GM23338 (cell line): ENCODE measurements at regions not wholly inside any gene's neighbourhood (a gene's known extent, or its start where the extent isn't known, plus 50 kb on each side); places are given as distances from the start of the nearest gene placed in this dataset.

Experiments
- ATAC-seq: fragments of 200-7000 bp; cut with Tn5 transposase; 3 replicates; pipeline ENCODE4 v1.9.1; 2020
- DNase-seq: peaks from one replicate; pipeline ENCODE4 v3.0.0-alpha.2; 2015; ENCODE audit warnings: low spot score
- H2AFZ ChIP-seq: fragments of 200-600 bp; sonication (generic); 2 replicates; pipeline ENCODE4 v1.8.0; 2016; ENCODE audit warnings: antibody characterized with exemption, mild to moderate bottlenecking, moderate library complexity
- H3F3A ChIP-seq: fragments of 200-600 bp; sonication (generic); replicated peaks from 2 replicates; pipeline ENCODE4 v1.8.0; 2017; ENCODE audit warnings: antibody characterized with exemption, mixed run types, low read depth
- H3K27ac ChIP-seq: fragments of 200-600 bp; sonication (generic); 2 replicates; pipeline ENCODE4 v1.6.1; 2016; ENCODE audit warnings: low read depth
- H3K27me3 ChIP-seq: fragments of 200-600 bp; sonication (generic); 2 replicates; pipeline ENCODE4 v1.8.0; 2016; ENCODE audit warnings: mild to moderate bottlenecking, mixed run types, moderate library complexity; ENCODE audit not compliant: insufficient read depth
- H3K36me3 ChIP-seq: fragments of 200-600 bp; sonication (generic); 2 replicates; pipeline ENCODE4 v1.8.0; 2016; ENCODE audit warnings: mild to moderate bottlenecking; ENCODE audit not compliant: insufficient read depth
- H3K4me1 ChIP-seq: fragments of 200-600 bp; sonication (generic); 2 replicates; pipeline ENCODE4 v1.8.0; 2016; ENCODE audit warnings: mild to moderate bottlenecking, moderate library complexity; ENCODE audit not compliant: insufficient read depth
- H3K4me2 ChIP-seq: fragments of 200-600 bp; sonication (generic); 2 replicates; pipeline ENCODE4 v1.7.1; 2017; ENCODE audit warnings: mixed run types
- H3K4me3 ChIP-seq: fragments of 200-600 bp; sonication (generic); 2 replicates; pipeline ENCODE4 v1.6.1; 2016; ENCODE audit warnings: mixed run types
- H3K79me2 ChIP-seq: fragments of 200-600 bp; sonication (generic); replicated peaks from 2 replicates; pipeline ENCODE4 v1.8.0; 2017; ENCODE audit warnings: mild to moderate bottlenecking; ENCODE audit not compliant: insufficient read depth
- H3K9me2 ChIP-seq: fragments of 200-600 bp; sonication (generic); 2 replicates; pipeline ENCODE4 v1.8.0; 2017; ENCODE audit not compliant: insufficient read depth
- H4K20me1 ChIP-seq: fragments of 200-600 bp; sonication (generic); replicated peaks from 2 replicates; pipeline ENCODE4 v1.8.0; 2017; ENCODE audit warnings: mild to moderate bottlenecking; ENCODE audit not compliant: insufficient read depth
- H3K27ac Mint-ChIP-seq: 2 replicates; pipeline ENCODE4 v1.8.0; 2020; ENCODE audit warnings: inconsistent platforms, mild to moderate bottlenecking, moderate library complexity, mixed read lengths
- H3K27me3 Mint-ChIP-seq: 3 replicates; pipeline ENCODE4 v1.8.0; 2022; ENCODE audit warnings: low read depth, mild to moderate bottlenecking, moderate library complexity, mixed read lengths, inconsistent platforms; ENCODE audit not compliant: insufficient read depth, poor library complexity
- H3K36me3 Mint-ChIP-seq: 3 replicates; pipeline ENCODE4 v1.8.0; 2021; ENCODE audit warnings: low read depth, mild to moderate bottlenecking, inconsistent platforms, moderate library complexity, mixed read lengths
- H3K4me1 Mint-ChIP-seq: 3 replicates; pipeline ENCODE4 v1.8.0; 2020; ENCODE audit warnings: mild to moderate bottlenecking, inconsistent platforms, mixed read lengths
- H3K4me3 Mint-ChIP-seq: 3 replicates; pipeline ENCODE4 v1.8.0; 2021; ENCODE audit warnings: moderate library complexity, mild to moderate bottlenecking, inconsistent platforms, mixed read lengths
- H3K9me3 Mint-ChIP-seq: 3 replicates; pipeline ENCODE4 v1.8.0; 2020; ENCODE audit warnings: moderate library complexity, mild to moderate bottlenecking, inconsistent platforms, mixed read lengths
- CREB1 ChIP-seq: fragments of 250-450 bp; sonication (Bioruptor Pico); IDR thresholded peaks from 2 replicates; pipeline ENCODE4 v1.5.0; 2020; ENCODE audit warnings: low read depth, mild to moderate bottlenecking, moderate library complexity
- CTCF ChIP-seq, 2 experiments: fragments of 200-600 bp in 1 of 2; sonication (generic) in 1 of 2; conservative IDR thresholded peaks; 2 replicates each; pipeline versions ENCODE4 v1.5.1 to v1.6.1; 2016 to 2017; ENCODE audit warnings: antibody characterized with exemption in 2 of 2, low read depth in 2 of 2, mild to moderate bottlenecking in 2 of 2, moderate library complexity in 1 of 2
- EZH2phosphoT487 ChIP-seq: fragments of 200-600 bp; sonication (generic); IDR thresholded peaks from one replicate; pipeline ENCODE4 v1.8.1; 2018; ENCODE audit warnings: antibody characterized with exemption; ENCODE audit not compliant: unreplicated experiment
- NANOG ChIP-seq: IDR thresholded peaks from 2 replicates; pipeline ENCODE4 v1.6.1; 2016; ENCODE audit warnings: antibody characterized with exemption, borderline replicate concordance
- POLR2AphosphoS5 ChIP-seq: IDR thresholded peaks from 2 replicates; pipeline ENCODE4 v1.6.1; 2016; ENCODE audit warnings: antibody characterized with exemption, low read depth
- REST ChIP-seq: IDR thresholded peaks from one replicate; pipeline ENCODE4 v1.6.1; 2018; ENCODE audit warnings: antibody characterized with exemption; ENCODE audit not compliant: unreplicated experiment
- ZNF114 ChIP-seq: fragments of 250-450 bp; sonication (Bioruptor Pico); IDR thresholded peaks from 2 replicates; pipeline ENCODE4 v1.5.0; 2020; ENCODE audit warnings: mild to moderate bottlenecking, moderate library complexity
- ZNF331 ChIP-seq: fragments of 250-450 bp; sonication (Bioruptor Pico); IDR thresholded peaks from 2 replicates; pipeline ENCODE4 v1.5.0; 2020; ENCODE audit warnings: low read depth, mild to moderate bottlenecking, moderate library complexity

- TF ChIP-seq REST, result no peak
- no peak for TF ChIP-seq CREB1 (CRISPR knock-in tag)
- TF ChIP-seq ZNF114 (CRISPR knock-in tag), result no peak
Measured at GRCh38 chr3:146380046-146380445, 89.3 kb downstream of the PLSCR2 start (continued).

GRCh38 chr3:146375219-146375618 lies 94.1 kb downstream of the PLSCR2 start:
- Mint-ChIP-seq H3K27ac (no peak overlapping the region), H3K4me3 (no peak overlapping the region), H3K27me3 (no peaks in the 10 kb centered on the region), H3K36me3 (peaks cover 6% of the 10 kb centered on the region; the same call in 2 of the 3 replicates), H3K4me1 (no peaks in the 10 kb centered on the region; the same call in 2 of the 3 replicates), H3K9me3 (peaks cover 7% of the 10 kb centered on the region; the same call in 2 of the 3 replicates)
- Histone ChIP-seq H3K36me3 (no peaks in the 10 kb centered on the region), H3K79me2 (no peaks in the 10 kb centered on the region), H3K27ac (no peak overlapping the region), H3K4me2 (no peak overlapping the region), H2AFZ (peak overlapping the region; percentile 81), H3K27me3 (no peaks in the 10 kb centered on the region), H3F3A (no peaks in the 10 kb centered on the region), H3K9me2 (0 out of 2 replicates have a peak, but pooled peaks cover 3% of the 10 kb centered on the region), H3K4me1 (peaks cover 5% of the 10 kb centered on the region; the same call in 1 of the 2 replicates), H4K20me1 (no peaks in the 10 kb centered on the region), H3K4me3 (no peak overlapping the region)
- DNase-seq (no peak), ATAC-seq (no peak)
- TF ChIP-seq REST (no peak), ZNF331 (no peak)

- Histone ChIP-seq H3K36me3 (no peaks in the 10 kb centered on the region), H3K27ac (no peak overlapping the region), H2AFZ (no peak overlapping the region), H3K4me3 (no peak overlapping the region), H3K9me2 (0 out of 2 replicates have a peak, but pooled peaks cover 3% of the 10 kb centered on the region), H3F3A (no peaks in the 10 kb centered on the region), H3K79me2 (no peaks in the 10 kb centered on the region), H3K4me2 (no peak overlapping the region), H3K27me3 (no peaks in the 10 kb centered on the region), H4K20me1 (no peaks in the 10 kb centered on the region), H3K4me1 (peaks cover 5% of the 10 kb centered on the region; the same call in 1 of the 2 replicates)
- Mint-ChIP-seq H3K4me1 (no peaks in the 10 kb centered on the region; the same call in 2 of the 3 replicates), H3K27ac (no peak overlapping the region), H3K4me3 (no peak overlapping the region), H3K27me3 (no peaks in the 10 kb centered on the region), H3K9me3 (peaks cover 7% of the 10 kb centered on the region; the same call in 2 of the 3 replicates), H3K36me3 (peaks cover 6% of the 10 kb centered on the region; the same call in 2 of the 3 replicates)
- no peak for DNase-seq
- no peak for ATAC-seq
- TF ChIP-seq EZH2phosphoT487 (no peak), CREB1 (CRISPR knock-in tag) (no peak), CTCF (conservative IDR thresholded peaks at IDR 0.05; ENCODE audit: low read depth in 2 of 2) (no peak), POLR2AphosphoS5 (no peak), NANOG (no peak), REST (no peak)
Measured at GRCh38 chr3:146374146-146374545, 95.2 kb downstream of the PLSCR2 start.
